ENCODE measurements at regions not wholly inside any gene's neighbourhood (a gene's known extent, or its start where the extent isn't known, plus 50 kb on each side); places are given as distances from the start of the nearest gene placed in this dataset.
"Not testable (repeated sequence)": the region's sequence is repeated elsewhere in the genome, so short reads cannot be mapped to it uniquely, and the experiment has no call there.

- DNase-seq = no peak
These were observed 329.2 kb downstream of the DTHD1 start for GRCh38 chr4:36610628-36611027.

GRCh38 chr4:36613142-36613541, 331.7 kb downstream of the DTHD1 start:
- DNase-seq = not testable (repeated sequence)

GRCh38 chr4:36614011-36614410, 332.6 kb downstream of the DTHD1 start:
- DNase-seq = no peak

GRCh38 chr4:36618102-36618501, 336.7 kb downstream of the DTHD1 start:
- DNase-seq = no peak

GRCh38 chr4:36624030-36624429, 342.6 kb downstream of the DTHD1 start:
- DNase-seq = no peak

GRCh38 chr4:36638273-36638811, 356.9 kb downstream of the DTHD1 start:
- no peak for DNase-seq

- DNase-seq = no peak
These were observed 359.5 kb downstream of the DTHD1 start for GRCh38 chr4:36640876-36641275.

- DNase-seq = no peak
These were observed 369.8 kb downstream of the DTHD1 start for GRCh38 chr4:36651253-36651652.

GRCh38 chr4:36652857-36653256, 371.4 kb downstream of the DTHD1 start:
- DNase-seq = no peak

GRCh38 chr4:36665985-36666527, 384.6 kb downstream of the DTHD1 start:
- no peak for DNase-seq

GRCh38 chr4:36675436-36675835, 394.0 kb downstream of the DTHD1 start:
- no peak for DNase-seq

GRCh38 chr4:36676139-36677050, 395.0 kb downstream of the DTHD1 start:
- DNase-seq = no peak

- no peak for DNase-seq
These were observed 395.7 kb downstream of the DTHD1 start for GRCh38 chr4:36677112-36677511.

GRCh38 chr4:36677874-36678273, 396.5 kb downstream of the DTHD1 start:
- no peak for DNase-seq

- DNase-seq = no peak
These were observed 406.3 kb downstream of the DTHD1 start for GRCh38 chr4:36687681-36688080.

- no peak for DNase-seq
These were observed 411.2 kb downstream of the DTHD1 start for GRCh38 chr4:36692586-36692985.

GRCh38 chr4:36702245-36702644, 420.8 kb downstream of the DTHD1 start:
- DNase-seq = no peak

- DNase-seq = no peak
These were observed 422.9 kb downstream of the DTHD1 start for GRCh38 chr4:36704289-36704688.

GRCh38 chr4:36709991-36710390, 428.6 kb downstream of the DTHD1 start:
- no peak for DNase-seq

GRCh38 chr4:36712013-36712412, 430.6 kb downstream of the DTHD1 start:
- DNase-seq = no peak

- no peak for DNase-seq
These were observed 435.5 kb downstream of the DTHD1 start for GRCh38 chr4:36716874-36717273.

- no peak for DNase-seq
These were observed 438.0 kb downstream of the DTHD1 start for GRCh38 chr4:36719425-36719824.

GRCh38 chr4:36722986-36723385, 441.6 kb downstream of the DTHD1 start:
- DNase-seq = no peak

- DNase-seq = no peak
These were observed 452.9 kb downstream of the DTHD1 start for GRCh38 chr4:36734334-36734733.
